Trophoblast cell (in vitro differentiated cells and primary cell): ENCODE measurements at regions not wholly inside any gene's neighbourhood (a gene's known extent, or its start where the extent isn't known, plus 50 kb on each side); places are given as distances from the start of the nearest gene placed in this dataset.
"Not testable (repeated sequence)": the region's sequence is repeated elsewhere in the genome, so short reads cannot be mapped to it uniquely, and the experiment has no call there.

Experiments
- DNase-seq, 2 donors: peaks; one replicate each; pipeline ENCODE4 v3.0.0-alpha.2; 2016
- H2AFZ ChIP-seq: 2 replicates; pipeline ENCODE4 v1.6.1; 2013; ENCODE audit warnings: low read length, moderate library complexity, mild to moderate bottlenecking; ENCODE audit not compliant: insufficient read depth, poor library complexity
- H2AK5ac ChIP-seq: 2 replicates; pipeline ENCODE4 v1.6.1; 2013; ENCODE audit warnings: mild to moderate bottlenecking, low read length
- H2BK120ac ChIP-seq: 2 replicates; pipeline ENCODE4 v1.6.1; 2013; ENCODE audit warnings: low read length, mild to moderate bottlenecking, moderate library complexity; ENCODE audit not compliant: insufficient read depth, poor library complexity
- H2BK12ac ChIP-seq: 2 replicates; pipeline ENCODE4 v1.6.1; 2013; ENCODE audit warnings: mild to moderate bottlenecking, low read length, moderate library complexity
- H2BK5ac ChIP-seq: 2 replicates; pipeline ENCODE4 v1.6.1; 2013; ENCODE audit warnings: low read length, low read depth, moderate library complexity, mild to moderate bottlenecking; ENCODE audit not compliant: poor library complexity
- H3K14ac ChIP-seq: 2 replicates; pipeline ENCODE4 v1.6.1; 2013; ENCODE audit warnings: mild to moderate bottlenecking, low read length
- H3K18ac ChIP-seq: 2 replicates; pipeline ENCODE4 v1.6.1; 2013; ENCODE audit warnings: mild to moderate bottlenecking, low read length
- H3K23ac ChIP-seq: 2 replicates; pipeline ENCODE4 v1.6.1; 2013; ENCODE audit warnings: low read length
- H3K27ac ChIP-seq: 2 replicates; pipeline ENCODE4 v1.5.1; 2013; ENCODE audit warnings: low read depth, mild to moderate bottlenecking, inconsistent platforms, low read length, moderate library complexity
- H3K27me3 ChIP-seq: 2 replicates; pipeline ENCODE4 v1.6.1; 2013; ENCODE audit warnings: inconsistent platforms, mild to moderate bottlenecking, low read length, moderate library complexity; ENCODE audit not compliant: insufficient read depth
- H3K36me3 ChIP-seq, 2 experiments: 1 replicate in 1 of 2; 2 replicates in 1 of 2; pipeline ENCODE4 v1.6.1; 2013; ENCODE audit warnings: low read length in 2 of 2, mild to moderate bottlenecking in 2 of 2, moderate library complexity in 1 of 2; ENCODE audit not compliant: insufficient read depth in 2 of 2, control insufficient read depth in 1 of 2
- H3K4ac ChIP-seq: 2 replicates; pipeline ENCODE4 v1.6.1; 2013; ENCODE audit warnings: low read depth, mild to moderate bottlenecking, low read length, moderate library complexity
- H3K4me1 ChIP-seq, 2 experiments: 1 replicate in 1 of 2; 2 replicates in 1 of 2; pipeline ENCODE4 v1.6.1; 2013; ENCODE audit warnings: low read length in 2 of 2, mild to moderate bottlenecking in 2 of 2, moderate library complexity in 1 of 2; ENCODE audit not compliant: insufficient read depth in 2 of 2, control insufficient read depth in 1 of 2
- H3K4me2 ChIP-seq: 2 replicates; pipeline ENCODE4 v1.6.1; 2013; ENCODE audit warnings: inconsistent platforms, mild to moderate bottlenecking, low read length, moderate library complexity
- H3K4me3 ChIP-seq: 2 replicates; pipeline ENCODE4 v1.5.1; 2013; ENCODE audit warnings: mild to moderate bottlenecking, low read depth, low read length, inconsistent platforms
- H3K79me1 ChIP-seq: one replicate; pipeline ENCODE4 v1.6.1; 2013; ENCODE audit warnings: low read length
- H3K79me2 ChIP-seq: 2 replicates; pipeline ENCODE4 v1.6.1; 2013; ENCODE audit warnings: low read length, mild to moderate bottlenecking; ENCODE audit not compliant: control insufficient read depth, insufficient read depth, poor library complexity
- H3K9ac ChIP-seq: 2 replicates; pipeline ENCODE4 v1.6.1; 2013; ENCODE audit warnings: mild to moderate bottlenecking, low read length
- H3K9me3 ChIP-seq: 2 replicates; pipeline ENCODE4 v1.6.1; 2013; ENCODE audit warnings: low read depth, mild to moderate bottlenecking, control low read depth, inconsistent platforms, low read length; ENCODE audit not compliant: insufficient read depth
- H4K12ac ChIP-seq: 2 replicates; pipeline ENCODE4 v1.6.1; 2013; ENCODE audit warnings: low read depth, mild to moderate bottlenecking, low read length, moderate library complexity
- H4K8ac ChIP-seq: 2 replicates; pipeline ENCODE4 v1.6.1; 2013; ENCODE audit warnings: low read depth, mild to moderate bottlenecking, low read length, moderate library complexity
- H4K91ac ChIP-seq: one replicate; pipeline ENCODE4 v1.6.1; 2013; ENCODE audit warnings: low read depth, mild to moderate bottlenecking, low read length, moderate library complexity
- WGBS: extraction: QIAGEN DNeasy Blood & Tissue Kit; methylation state at CpG from one replicate; pipeline ENCODE4 v1.1.7; 2013; ENCODE audit warnings: missing lambda C conversion rate; ENCODE audit not compliant: insufficient read length, insufficient coverage; ENCODE audit errors: extremely low coverage; 5-methylcytosine and 5-hydroxymethylcytosine counted together

GRCh38 chr11:134939905-134940304 lies 527.9 kb upstream of the B3GAT1 start:
- Histone ChIP-seq H3K18ac (no peak overlapping the region), H3K23ac (no peak overlapping the region), H3K27me3 (no peaks in the 10 kb centered on the region), H3K27ac (no peak overlapping the region), H4K91ac (no peak overlapping the region), H4K8ac (no peak overlapping the region), H2BK120ac (no peak overlapping the region), H3K4ac (no peak overlapping the region), H3K79me1 (no peaks in the 10 kb centered on the region), H3K9ac (no peak overlapping the region), H3K79me2 (no peaks in the 10 kb centered on the region), H3K14ac (no peak overlapping the region), H2BK5ac (no peak overlapping the region), H3K4me3 (no peak overlapping the region), H2AK5ac (no peak overlapping the region), H2BK12ac (no peak overlapping the region), H3K4me2 (no peak overlapping the region), H4K12ac (no peak overlapping the region), H3K36me3 (no peaks in the 10 kb centered on the region), H3K4me1 (peaks cover 0 to 3% of the 10 kb centered on the region in 2 experiments), H3K9me3 (peaks cover 1% of the 10 kb centered on the region), H2AFZ (no peak overlapping the region)
- no peak for DNase-seq
- no CpG with 5 or more reads among the region's 6 CpGs for WGBS

GRCh38 chr11:134939031-134939430 lies 527.0 kb upstream of the B3GAT1 start:
- Histone ChIP-seq H3K14ac (no peak overlapping the region), H3K9ac (no peak overlapping the region), H3K36me3 (no peaks in the 10 kb centered on the region), H4K91ac (no peak overlapping the region), H3K18ac (no peak overlapping the region), H2AFZ (no peak overlapping the region), H3K27me3 (no peaks in the 10 kb centered on the region), H3K79me2 (no peaks in the 10 kb centered on the region), H3K9me3 (peaks cover 1% of the 10 kb centered on the region), H3K4ac (no peak overlapping the region), H3K4me1 (peaks cover 0 to 3% of the 10 kb centered on the region in 2 experiments), H3K4me3 (no peak overlapping the region), H2AK5ac (no peak overlapping the region), H4K8ac (no peak overlapping the region), H2BK120ac (no peak overlapping the region), H3K79me1 (no peaks in the 10 kb centered on the region), H3K4me2 (no peak overlapping the region), H2BK12ac (no peak overlapping the region), H4K12ac (no peak overlapping the region), H3K27ac (no peak overlapping the region), H2BK5ac (no peak overlapping the region), H3K23ac (no peak overlapping the region)
- WGBS = no CpG with 5 or more reads among the region's 2 CpGs
- DNase-seq = no peak

GRCh38 chr11:134938212-134938611 lies 526.2 kb upstream of the B3GAT1 start:
- H2AFZ ChIP-seq = no peak overlapping the region
- H2BK12ac ChIP-seq = no peak overlapping the region
- no peak overlapping the region for H2BK5ac ChIP-seq
- H3K79me2 ChIP-seq = no peaks in the 10 kb centered on the region
- no peak overlapping the region for H3K9ac ChIP-seq
- H4K8ac ChIP-seq = no peak overlapping the region
- no peak overlapping the region for H3K4me2 ChIP-seq
- H3K18ac ChIP-seq = no peak overlapping the region
- no peak overlapping the region for H2AK5ac ChIP-seq
- H3K36me3 ChIP-seq = no peaks in the 10 kb centered on the region
- H3K79me1 ChIP-seq = no peaks in the 10 kb centered on the region
- H3K4me3 ChIP-seq = no peak overlapping the region
- peaks cover 1% of the 10 kb centered on the region for H3K9me3 ChIP-seq
- H3K4me1 ChIP-seq = peaks cover 0 to under 1% of the 10 kb centered on the region in 2 experiments
- no peak for DNase-seq
- no peak overlapping the region for H3K23ac ChIP-seq
- no CpG with 5 or more reads among the region's 1 CpG for WGBS
- no peak overlapping the region for H2BK120ac ChIP-seq
- no peak overlapping the region for H4K12ac ChIP-seq
- no peak overlapping the region for H3K4ac ChIP-seq
- no peaks in the 10 kb centered on the region for H3K27me3 ChIP-seq
- H3K14ac ChIP-seq = no peak overlapping the region
- no peak overlapping the region for H3K27ac ChIP-seq
- H4K91ac ChIP-seq = no peak overlapping the region

GRCh38 chr11:134937193-134937592 lies 525.2 kb upstream of the B3GAT1 start:
- not testable (repeated sequence) for H2BK12ac ChIP-seq, H3K9me3 ChIP-seq, H3K4me1 ChIP-seq, H3K79me2 ChIP-seq, H4K8ac ChIP-seq, H3K14ac ChIP-seq, H3K4ac ChIP-seq, H3K79me1 ChIP-seq, H3K4me2 ChIP-seq, H3K27me3 ChIP-seq, H3K9ac ChIP-seq, H3K18ac ChIP-seq, H3K4me3 ChIP-seq, H2AFZ ChIP-seq, H4K12ac ChIP-seq, H3K36me3 ChIP-seq, DNase-seq, H3K23ac ChIP-seq, H3K27ac ChIP-seq, H2AK5ac ChIP-seq, H4K91ac ChIP-seq, H2BK120ac ChIP-seq, H2BK5ac ChIP-seq
- WGBS = no CpG with 5 or more reads among the region's 14 CpGs
